ENCODE measurements at regions not wholly inside any gene's neighbourhood (a gene's known extent, or its start where the extent isn't known, plus 50 kb on each side); places are given as distances from the start of the nearest gene placed in this dataset.

DNA sequence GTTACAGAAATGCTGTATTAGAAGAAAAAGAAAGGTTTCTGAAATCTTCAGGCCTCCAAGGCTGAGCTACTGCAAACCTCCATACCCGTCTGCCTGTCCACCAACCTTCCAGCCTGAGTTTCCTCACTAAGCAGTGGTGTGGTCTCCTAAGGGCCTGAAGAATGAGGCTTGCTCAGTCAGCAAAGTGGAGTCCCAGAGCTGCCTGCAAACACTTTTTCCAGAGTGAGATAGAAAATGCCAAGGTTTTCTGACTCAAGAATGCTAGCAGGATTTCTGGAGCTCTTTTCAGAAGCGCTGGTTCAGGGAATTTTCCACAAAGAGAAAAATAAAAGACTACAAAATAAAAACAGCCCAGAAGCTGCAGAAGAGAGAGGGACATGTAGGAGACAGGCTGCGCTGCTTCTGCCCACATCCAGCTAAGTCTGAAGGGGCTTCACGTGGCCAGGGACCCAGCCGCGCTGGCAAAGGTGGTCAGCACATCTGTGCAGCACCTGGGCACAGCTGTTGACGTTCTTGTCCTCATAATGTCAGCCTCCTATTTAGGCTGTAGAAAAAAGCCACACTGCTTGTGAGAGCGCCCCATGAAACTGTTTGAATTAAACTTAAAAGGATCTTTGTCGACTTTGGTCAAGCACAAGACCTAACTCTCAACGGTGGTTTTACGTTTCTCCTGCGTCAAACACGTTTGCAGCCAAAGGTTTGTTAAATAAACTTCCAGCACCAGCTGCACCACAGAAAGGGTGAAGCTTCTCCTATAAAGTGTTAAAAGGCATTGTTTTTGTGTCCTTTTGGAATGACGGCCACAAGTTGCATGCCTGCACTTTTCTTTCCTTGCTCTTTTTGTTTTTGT lies 209.0 kb downstream of the THBS2 start:
- no peak for DNase-seq

- no peak for DNase-seq
These were observed 211.6 kb downstream of the THBS2 start for GRCh38 chr6:169042061-169042460.

DNA sequence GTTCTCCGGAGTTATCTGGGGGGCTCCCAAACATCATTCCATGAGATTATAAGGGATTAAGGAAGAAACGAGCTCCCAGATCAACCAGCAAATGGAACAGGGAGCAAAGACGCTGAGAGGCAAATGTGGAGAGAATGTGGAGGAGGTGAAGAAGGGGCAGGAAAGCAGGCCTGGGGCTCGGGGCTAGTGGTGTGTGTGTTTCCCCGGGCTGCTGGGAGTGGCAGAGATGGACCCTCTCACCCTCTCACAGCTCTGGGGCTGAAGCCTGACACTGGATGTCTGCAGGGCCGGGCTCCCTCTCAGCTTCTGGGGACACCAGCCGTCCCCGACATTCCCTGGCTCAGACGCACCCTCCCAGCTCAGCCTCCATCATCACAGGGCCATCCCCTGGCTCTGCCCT lies 212.6 kb downstream of the THBS2 start:
- no peak for DNase-seq

- no peak for DNase-seq
These were observed 215.0 kb downstream of the THBS2 start for GRCh38 chr6:169038691-169039090.

GRCh38 chr6:169035385-169036240 lies 218.0 kb downstream of the THBS2 start:
- no peak for DNase-seq

GRCh38 chr6:169034516-169035167 lies 219.0 kb downstream of the THBS2 start:
- no peak for DNase-seq

GRCh38 chr6:169029861-169030260 lies 223.8 kb downstream of the THBS2 start:
- no peak for DNase-seq

DNA sequence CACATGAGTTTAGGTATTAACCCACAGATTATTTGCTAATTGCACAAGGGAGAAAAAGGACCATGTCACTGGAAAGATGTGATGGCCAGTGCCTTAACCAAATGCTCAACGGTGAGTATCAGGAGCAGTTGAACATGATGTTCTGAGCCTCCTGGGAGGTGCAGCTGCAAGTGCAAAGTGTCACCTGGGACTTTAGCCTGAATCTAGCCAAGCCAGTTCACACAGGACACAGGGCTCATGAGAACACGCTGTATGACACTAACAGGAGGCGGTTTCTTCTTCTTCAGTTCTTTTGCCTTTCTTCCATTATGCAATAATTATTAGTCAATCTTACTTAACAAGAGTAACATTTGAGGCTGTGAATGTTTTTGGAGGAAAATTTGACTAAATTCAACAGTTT lies 225.3 kb downstream of the THBS2 start:
- no peak for DNase-seq

DNA sequence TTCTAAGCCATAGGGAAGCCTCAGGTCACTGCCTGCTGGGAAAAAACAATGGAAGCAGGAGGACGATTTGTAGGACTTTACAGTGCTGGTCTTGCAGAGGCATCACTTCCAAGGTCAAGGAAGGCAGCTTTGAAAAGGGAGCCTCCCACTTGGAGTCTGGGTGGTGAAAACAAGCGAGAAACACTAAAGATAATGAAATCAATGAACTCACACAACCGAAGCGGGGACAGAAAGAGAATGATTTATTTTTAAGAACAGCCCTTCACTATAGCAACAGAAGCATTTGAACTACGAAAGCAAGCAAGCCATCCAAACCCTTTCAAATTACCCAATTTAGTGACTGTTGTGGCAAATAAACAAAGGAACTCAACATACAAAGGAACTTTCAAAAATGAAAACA lies 227.5 kb downstream of the THBS2 start:
- DNase-seq, result no peak

- DNase-seq, result no peak
These were observed 229.5 kb downstream of the THBS2 start for GRCh38 chr6:169024047-169024660.

DNA sequence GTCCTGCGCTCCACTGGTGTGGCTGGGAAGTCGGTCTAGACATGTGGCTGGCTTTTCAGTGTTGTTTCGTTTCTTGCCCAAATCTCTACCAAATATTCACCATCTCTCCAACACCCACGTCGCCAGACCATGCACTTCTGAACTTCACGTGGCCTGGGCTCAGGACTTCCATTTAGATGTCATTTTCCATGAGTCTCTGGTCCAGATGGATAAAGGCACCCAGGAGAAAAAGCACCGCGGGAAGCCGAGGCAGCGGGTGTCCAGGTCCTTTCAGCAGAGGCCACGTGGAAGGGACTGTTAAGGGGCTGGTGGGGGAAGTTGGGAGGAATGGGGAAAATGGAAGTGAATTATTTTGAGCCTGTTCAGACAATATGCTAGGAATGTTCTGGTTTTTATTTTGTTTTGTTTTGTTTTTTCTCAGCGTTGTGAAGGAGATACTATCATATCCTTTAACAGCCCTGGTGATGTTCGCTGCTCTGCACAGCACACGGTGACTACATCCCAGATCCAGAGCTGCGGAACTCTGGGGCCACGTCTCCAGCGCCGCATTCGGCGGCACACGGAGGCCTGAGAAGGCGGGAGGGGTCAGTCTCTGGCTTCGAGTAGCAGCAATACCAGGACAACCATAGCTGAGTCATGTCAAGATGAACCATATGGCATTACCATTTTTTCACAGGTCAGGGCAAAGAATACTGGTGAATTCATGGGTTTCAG lies 230.3 kb downstream of the THBS2 start:
- no peak for DNase-seq

DNA sequence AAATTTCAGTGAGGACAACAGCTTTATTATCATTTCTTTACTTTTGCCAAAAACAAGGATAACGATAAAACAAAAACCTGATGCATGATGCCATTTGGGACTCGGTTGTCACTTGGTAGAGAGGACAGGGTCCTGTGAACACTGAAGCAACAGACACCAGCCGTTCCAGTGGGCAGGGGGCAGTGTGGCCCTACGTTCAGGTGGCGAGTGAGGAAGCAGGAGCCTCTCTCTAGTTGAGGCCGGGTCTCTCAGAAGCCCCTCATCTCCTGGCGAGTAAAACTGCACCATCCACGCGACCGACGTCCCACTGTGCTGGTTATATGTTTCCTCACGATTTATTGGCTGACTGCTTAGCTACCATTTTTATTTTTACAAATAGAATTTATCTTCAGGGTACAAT lies 231.6 kb downstream of the THBS2 start:
- no peak for DNase-seq

GRCh38 chr6:169020821-169021220 lies 232.8 kb downstream of the THBS2 start:
- DNase-seq, result no peak

GRCh38 chr6:169019727-169020491 lies 233.7 kb downstream of the THBS2 start:
- no peak for DNase-seq

GRCh38 chr6:169019111-169019510 lies 234.5 kb downstream of the THBS2 start:
- DNase-seq, result no peak

DNA sequence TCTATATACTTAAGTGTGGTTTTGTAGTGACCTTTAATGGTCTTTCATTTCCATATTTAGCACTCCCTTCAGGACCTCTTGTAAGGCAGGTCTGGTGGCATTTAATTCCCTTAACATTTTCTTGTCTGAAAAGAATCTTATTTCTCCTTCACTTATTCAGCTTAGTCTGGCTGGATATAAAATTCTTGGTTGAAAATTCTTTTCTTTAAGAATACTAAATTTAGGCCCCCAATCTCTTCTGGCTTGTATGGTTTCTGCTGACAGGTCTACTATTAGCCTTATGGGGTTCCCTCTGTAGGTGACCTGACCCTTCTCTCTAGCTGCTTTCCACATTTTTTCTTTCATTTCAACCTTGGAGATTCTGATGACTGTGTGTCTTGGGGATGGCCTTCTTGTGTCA lies 236.9 kb downstream of the THBS2 start:
- DNase-seq, result no peak

DNA sequence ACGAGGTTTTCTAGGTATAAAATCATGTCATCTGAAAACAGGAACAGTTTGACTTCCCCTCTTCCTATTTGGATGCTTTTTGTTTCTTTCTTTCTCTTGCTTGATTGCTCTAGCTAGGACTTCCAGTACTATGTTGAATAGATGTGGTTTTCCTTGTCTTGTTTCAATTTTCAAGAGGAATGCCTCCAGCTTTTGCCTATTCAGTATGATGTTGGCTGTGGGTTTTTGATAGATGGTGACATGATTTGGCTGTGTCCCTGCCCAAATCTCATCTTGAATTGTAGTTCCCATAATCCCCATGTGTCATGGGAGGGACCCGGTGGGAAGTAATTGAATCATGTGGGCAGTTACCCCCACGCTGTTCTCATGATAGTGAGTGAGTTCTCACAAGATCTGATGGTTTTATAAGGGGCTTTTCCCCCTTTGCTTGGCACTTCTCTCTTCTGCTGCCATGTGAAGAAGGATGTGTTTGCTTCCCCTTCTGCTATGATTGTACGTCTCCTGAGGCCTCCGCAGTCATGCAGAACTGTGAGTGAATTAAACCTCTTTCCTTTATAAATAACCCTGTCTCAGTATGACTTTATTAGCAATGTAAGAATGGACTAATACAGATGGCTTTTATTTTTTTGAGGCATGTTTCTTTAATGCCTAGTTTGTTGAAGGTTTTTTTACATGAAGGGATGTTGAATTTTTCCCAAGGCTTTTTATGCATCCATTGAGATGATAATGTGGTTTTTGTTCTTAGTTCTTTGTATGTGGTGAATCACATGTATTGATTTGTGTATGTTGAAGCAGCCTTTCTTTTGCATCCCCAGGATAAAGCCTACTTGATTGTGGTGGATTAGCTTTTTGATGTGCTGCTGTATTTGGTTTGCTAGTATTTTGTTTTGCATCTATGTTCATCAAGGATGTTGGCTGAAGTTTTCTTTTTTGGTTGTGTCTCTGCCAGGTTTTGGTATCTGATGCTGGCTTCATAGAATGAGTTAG lies 239.1 kb downstream of the THBS2 start:
- DNase-seq, result no peak

DNA sequence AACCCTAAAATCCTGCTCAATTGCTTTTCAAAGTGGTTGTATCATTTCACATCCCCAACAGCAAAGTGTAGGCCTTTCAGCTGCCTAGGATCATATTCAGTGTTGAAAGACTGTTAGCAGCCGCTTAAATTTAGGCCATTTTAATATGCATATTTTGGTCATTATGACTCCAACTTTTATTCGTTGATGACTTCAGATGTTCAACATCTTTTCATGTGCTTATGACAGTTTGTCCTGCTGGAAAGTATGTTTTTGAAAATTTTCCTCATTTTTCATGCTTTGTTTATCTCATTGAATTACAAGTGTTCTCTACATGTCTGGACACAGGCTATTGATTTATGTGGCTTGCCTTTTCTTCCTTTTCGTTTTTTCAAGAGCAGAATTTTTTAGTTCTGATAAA lies 244.0 kb downstream of the THBS2 start:
- no peak for DNase-seq

DNA sequence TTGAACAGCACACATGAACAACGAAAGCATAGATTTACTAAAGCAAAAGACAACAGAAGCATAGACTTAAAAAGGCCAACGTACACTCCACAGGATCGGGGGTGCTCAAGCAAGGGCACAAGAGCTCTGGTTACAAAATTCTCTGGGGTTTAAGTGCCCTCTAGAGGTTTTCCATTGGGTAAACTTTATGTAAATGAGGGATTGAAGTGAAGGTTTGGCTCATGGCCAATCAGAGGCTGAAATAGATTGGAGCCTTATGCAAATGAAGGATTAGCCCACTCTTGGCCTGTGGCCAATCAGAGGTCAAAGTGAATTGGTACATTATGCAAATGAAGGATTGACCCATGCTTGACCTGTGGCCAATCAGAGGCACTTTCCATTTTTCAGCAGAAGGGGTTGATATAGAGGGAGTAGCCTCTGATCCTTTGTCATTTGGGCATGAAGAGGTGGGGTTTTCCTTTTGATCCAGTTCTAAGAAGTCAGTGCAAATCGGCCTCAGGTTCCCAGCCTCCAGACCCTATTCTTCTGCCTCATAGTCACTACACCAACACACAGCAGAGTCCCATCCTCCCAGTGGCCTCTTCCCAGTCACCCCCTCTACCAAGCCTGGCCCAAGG lies 244.9 kb downstream of the THBS2 start:
- no peak for DNase-seq

GRCh38 chr6:169005166-169005565 lies 248.5 kb downstream of the THBS2 start:
- no peak for DNase-seq
